Muscle of leg (tissue), 3 donors: ENCODE measurements at regions not wholly inside any gene's neighbourhood (a gene's known extent, or its start where the extent isn't known, plus 50 kb on each side); places are given as distances from the start of the nearest gene placed in this dataset.

Experiments used
- DNase-seq: peaks from one replicate; pipeline ENCODE4 v3.0.0; 2013
- H3K27ac ChIP-seq: one replicate; pipeline ENCODE4 v1.5.1; 2013; ENCODE audit warnings: mild to moderate bottlenecking, low read length, control low read depth
- H3K27me3 ChIP-seq: one replicate; pipeline ENCODE4 v1.6.1; 2013; ENCODE audit warnings: low read length; ENCODE audit not compliant: control insufficient read depth, insufficient read depth
- H3K36me3 ChIP-seq: one replicate; pipeline ENCODE4 v1.6.1; 2013; ENCODE audit warnings: low read length; ENCODE audit not compliant: control insufficient read depth, insufficient read depth
- H3K4me1 ChIP-seq: one replicate; pipeline ENCODE4 v1.6.1; 2013; ENCODE audit warnings: low read length; ENCODE audit not compliant: control insufficient read depth, insufficient read depth
- H3K4me3 ChIP-seq: one replicate; pipeline ENCODE4 v1.5.1; 2013; ENCODE audit warnings: low read length, control low read depth
- H3K9me3 ChIP-seq: replicated peaks from 2 replicates; pipeline ENCODE4 v1.6.1; 2013; ENCODE audit warnings: low read depth, low read length; ENCODE audit not compliant: control insufficient read depth
- WGBS: methylation state at CpG from one replicate; pipeline ENCODE4 v1.1.5; 2013; ENCODE audit warnings: missing lambda C conversion rate; ENCODE audit not compliant: insufficient coverage; 5-methylcytosine and 5-hydroxymethylcytosine counted together

DNA sequence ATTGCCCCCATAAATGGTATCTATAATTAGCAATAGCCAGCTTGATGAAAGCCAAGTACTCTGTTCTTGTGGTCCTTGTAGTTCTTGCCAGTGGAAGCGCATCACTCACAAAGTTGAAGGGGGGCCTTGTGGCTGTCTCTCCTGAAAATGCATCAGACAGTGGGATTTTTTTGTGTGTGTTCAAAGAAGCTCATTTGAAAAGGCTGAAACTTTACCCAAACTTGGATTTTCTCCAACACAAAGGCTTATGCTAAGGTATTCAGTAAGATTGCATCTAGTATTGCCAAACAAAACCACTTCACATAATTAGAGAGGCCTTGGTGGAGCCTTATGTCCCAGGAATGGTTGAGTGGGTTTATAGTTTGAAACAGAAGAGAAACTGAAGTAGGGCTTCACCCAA, 216.7 kb upstream of the TMTC1 start:
- no peak for DNase-seq
- no peak overlapping the region for H3K27ac ChIP-seq
- H3K4me3 ChIP-seq = no peak overlapping the region
- H3K36me3 ChIP-seq = no peaks in the 10 kb centered on the region
- WGBS = no CpG with 5 or more reads among the region's 1 CpG
- H3K4me1 ChIP-seq = no peaks in the 10 kb centered on the region
- no peaks in the 10 kb centered on the region for H3K27me3 ChIP-seq
- no peaks in the 10 kb centered on the region for H3K9me3 ChIP-seq

DNA sequence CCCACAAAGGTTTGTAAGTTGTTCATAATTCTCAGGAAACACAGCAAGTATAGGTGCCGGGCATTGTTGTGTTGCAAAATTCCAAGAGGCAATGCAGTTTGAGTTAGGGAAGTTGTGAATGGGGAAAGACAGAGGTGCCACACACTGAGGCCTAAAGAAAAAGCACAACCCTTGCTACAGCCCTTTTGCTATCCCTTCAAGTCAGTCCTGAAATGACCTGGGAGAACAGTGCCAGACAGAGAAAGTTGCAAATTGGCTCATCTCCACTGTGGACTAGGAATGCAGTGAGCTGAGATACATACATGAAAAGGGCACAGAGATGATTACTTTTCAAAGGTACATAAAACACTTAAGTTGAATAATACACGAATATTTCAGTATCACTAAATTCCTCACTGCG, 213.3 kb upstream of the TMTC1 start:
- Histone ChIP-seq H3K36me3 (no peaks in the 10 kb centered on the region), H3K27me3 (no peaks in the 10 kb centered on the region), H3K4me1 (no peaks in the 10 kb centered on the region), H3K4me3 (no peak overlapping the region), H3K27ac (no peak overlapping the region), H3K9me3 (no peaks in the 10 kb centered on the region)
- no peak for DNase-seq
- no CpG with 5 or more reads among the region's 3 CpGs for WGBS

DNA sequence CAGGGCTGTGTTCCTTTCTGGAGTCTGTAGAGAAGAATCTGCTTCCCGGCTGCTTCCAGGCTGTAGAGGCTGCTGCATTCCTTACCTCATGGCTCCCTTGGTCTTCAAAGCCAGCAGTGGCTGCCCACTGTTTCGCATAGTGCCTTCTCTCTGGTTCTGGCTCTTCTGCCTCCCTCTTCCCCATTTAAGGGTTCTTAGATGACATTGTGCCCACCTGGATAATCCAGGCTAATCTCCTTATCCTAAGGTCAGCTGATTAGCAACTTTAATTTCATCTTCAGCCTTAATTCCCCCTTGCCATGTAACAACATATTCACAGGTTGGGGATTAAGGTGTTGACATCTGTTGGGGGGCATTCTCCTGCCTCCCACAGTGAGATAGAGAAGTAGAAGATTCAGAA, 208.6 kb upstream of the TMTC1 start:
- no peaks in the 10 kb centered on the region for H3K27me3 ChIP-seq
- H3K4me3 ChIP-seq = no peak overlapping the region
- no peak for DNase-seq
- H3K27ac ChIP-seq = no peak overlapping the region
- no peaks in the 10 kb centered on the region for H3K4me1 ChIP-seq
- H3K9me3 ChIP-seq = no peaks in the 10 kb centered on the region
- 96% methylated on average over 2 of the region's 2 CpGs for WGBS
- H3K36me3 ChIP-seq = no peaks in the 10 kb centered on the region

DNA sequence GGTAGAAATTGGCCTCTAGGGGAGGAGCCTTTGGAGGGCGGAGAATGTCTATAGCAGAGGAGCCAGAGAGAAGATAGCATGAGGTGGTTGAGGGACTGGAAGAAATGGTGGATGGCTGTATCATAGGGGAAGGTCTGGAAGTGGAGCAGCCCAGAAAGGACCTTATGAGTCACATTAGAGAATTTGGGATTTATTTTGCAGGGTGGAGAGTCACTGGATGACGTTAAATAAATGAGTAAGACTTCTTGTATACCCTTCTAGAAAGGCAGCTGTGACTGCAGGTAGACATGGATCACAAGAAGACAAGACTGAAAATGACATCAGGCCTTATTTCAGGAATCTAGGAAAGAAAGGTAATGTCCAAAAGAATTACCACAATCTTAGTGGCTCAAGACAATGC, 208.2 kb upstream of the TMTC1 start:
- no peak overlapping the region for H3K4me3 ChIP-seq
- no peak for DNase-seq
- H3K27me3 ChIP-seq = no peaks in the 10 kb centered on the region
- no peaks in the 10 kb centered on the region for H3K36me3 ChIP-seq
- no peak overlapping the region for H3K27ac ChIP-seq
- H3K4me1 ChIP-seq = no peaks in the 10 kb centered on the region
- H3K9me3 ChIP-seq = no peaks in the 10 kb centered on the region
- 69% methylated on average over 1 of the region's 2 CpGs for WGBS

DNA sequence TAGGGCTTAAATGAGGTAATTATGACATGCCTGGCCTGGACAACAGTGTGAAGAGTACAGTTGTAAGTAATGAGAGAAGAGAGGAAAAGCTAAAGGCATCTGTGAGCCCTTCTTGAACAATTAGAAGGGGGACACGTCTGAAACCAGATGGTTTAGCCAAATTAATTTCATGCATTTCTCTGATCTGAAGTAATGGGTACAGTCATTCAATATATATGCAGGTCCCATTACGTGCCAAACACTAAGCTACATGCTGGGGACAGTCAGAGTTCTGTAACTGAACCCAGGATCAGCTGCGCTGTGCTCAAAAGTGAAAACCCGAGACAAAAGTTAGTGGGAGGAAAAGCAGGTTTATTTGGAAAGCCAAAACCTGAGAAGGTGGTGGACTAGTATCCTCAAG, 207.2 kb upstream of the TMTC1 start:
- Histone ChIP-seq H3K27ac (no peak overlapping the region), H3K36me3 (no peaks in the 10 kb centered on the region), H3K9me3 (no peaks in the 10 kb centered on the region), H3K27me3 (no peaks in the 10 kb centered on the region), H3K4me1 (no peaks in the 10 kb centered on the region), H3K4me3 (no peak overlapping the region)
- 84% methylated on average over 3 of the region's 4 CpGs for WGBS
- DNase-seq = peak; percentile 56

DNA sequence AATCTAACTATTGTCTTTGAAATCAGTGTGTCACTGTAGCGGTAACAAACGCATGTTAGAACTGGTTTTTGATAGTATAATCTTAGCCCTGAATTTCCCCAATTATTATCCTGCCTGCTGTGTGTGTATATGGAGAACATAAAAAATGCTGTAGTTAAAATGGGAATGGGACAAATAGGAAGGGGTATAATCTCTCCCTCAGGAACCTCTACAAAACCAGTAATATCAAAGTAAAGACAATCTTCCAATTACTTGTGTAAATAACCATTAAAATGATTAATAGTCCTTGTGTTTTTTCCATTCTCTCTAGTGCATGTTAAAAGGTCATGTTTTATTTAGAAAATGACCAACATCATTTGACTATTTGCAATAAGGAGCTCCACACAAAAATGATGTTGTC, 200.1 kb upstream of the TMTC1 start:
- DNase-seq = no peak
- no CpG with 5 or more reads among the region's 2 CpGs for WGBS
- H3K27me3 ChIP-seq = no peaks in the 10 kb centered on the region

DNA sequence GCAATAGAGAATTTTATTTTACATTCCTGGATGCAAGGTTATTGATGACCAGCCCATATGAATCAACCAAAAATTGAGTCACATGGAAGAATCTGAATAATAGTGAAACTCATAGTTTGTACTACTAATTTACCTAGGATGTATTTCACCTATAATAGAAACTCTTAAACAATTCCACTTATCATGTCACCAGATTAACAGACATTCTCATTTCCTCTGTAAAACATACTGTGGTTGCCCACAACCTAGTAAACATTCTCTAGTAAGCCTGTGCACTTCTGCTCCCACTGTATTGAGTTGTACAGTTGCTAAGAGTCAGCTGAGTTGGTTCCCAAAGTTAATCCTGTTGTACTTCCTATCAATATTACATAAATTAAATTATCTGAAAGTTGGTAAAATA, 196.6 kb upstream of the TMTC1 start:
- no peak overlapping the region for H3K4me3 ChIP-seq
- no peaks in the 10 kb centered on the region for H3K9me3 ChIP-seq
- H3K36me3 ChIP-seq = no peaks in the 10 kb centered on the region
- no peak for DNase-seq
- no peak overlapping the region for H3K27ac ChIP-seq
- H3K4me1 ChIP-seq = no peaks in the 10 kb centered on the region
- H3K27me3 ChIP-seq = no peaks in the 10 kb centered on the region

More for the DNA sequence above, 200.1 kb upstream of the TMTC1 start:
- no peaks in the 10 kb centered on the region for H3K36me3 ChIP-seq
- no peak overlapping the region for H3K4me3 ChIP-seq
- H3K4me1 ChIP-seq = no peaks in the 10 kb centered on the region
- H3K27ac ChIP-seq = no peak overlapping the region
- no peaks in the 10 kb centered on the region for H3K9me3 ChIP-seq

DNA sequence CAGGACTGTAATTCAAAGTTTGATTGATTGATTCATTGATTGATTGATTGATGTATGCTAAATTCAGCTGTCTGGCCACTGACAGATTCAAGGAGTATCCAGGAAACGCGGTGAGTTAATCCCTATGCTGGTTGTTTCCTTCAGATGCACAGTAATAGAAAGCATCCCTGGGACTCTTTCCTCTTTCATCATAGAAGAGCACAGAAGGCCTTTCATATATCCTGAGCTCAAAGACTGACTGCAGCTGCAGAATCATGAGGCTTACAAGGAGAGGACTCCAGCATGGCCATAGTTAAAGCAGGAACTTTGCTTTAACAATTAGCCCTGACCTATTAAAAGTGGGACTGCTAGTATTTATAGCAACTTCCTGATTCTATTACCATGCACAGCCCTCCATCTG, 187.7 kb upstream of the TMTC1 start:
- Histone ChIP-seq H3K27ac (no peak overlapping the region), H3K9me3 (no peaks in the 10 kb centered on the region), H3K4me3 (no peak overlapping the region), H3K27me3 (no peaks in the 10 kb centered on the region), H3K4me1 (no peaks in the 10 kb centered on the region), H3K36me3 (no peaks in the 10 kb centered on the region)
- DNase-seq = no peak
- no CpG with 5 or more reads among the region's 2 CpGs for WGBS

DNA sequence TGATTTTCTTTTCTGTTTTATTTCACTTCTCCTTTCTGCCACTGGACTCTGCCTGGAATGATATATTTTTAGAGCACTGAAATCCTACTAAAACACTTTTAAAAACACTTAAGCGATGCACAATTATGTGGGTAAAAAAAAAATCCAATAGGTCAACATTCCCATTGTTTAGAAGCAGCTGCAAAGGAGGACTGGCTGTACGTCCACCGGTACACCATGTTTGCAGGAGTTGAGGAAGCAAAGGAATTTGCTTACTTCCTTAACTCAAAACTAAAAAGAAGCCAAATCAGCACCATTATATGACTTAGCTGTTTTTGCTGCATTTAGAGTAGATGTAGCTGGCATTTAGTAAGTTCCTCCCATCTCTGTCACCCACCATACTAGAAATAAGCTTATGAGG, 186.8 kb upstream of the TMTC1 start:
- no CpG with 5 or more reads among the region's 3 CpGs for WGBS
- Histone ChIP-seq H3K4me1 (no peaks in the 10 kb centered on the region), H3K27ac (no peak overlapping the region), H3K27me3 (no peaks in the 10 kb centered on the region), H3K36me3 (no peaks in the 10 kb centered on the region), H3K4me3 (no peak overlapping the region), H3K9me3 (no peaks in the 10 kb centered on the region)
- no peak for DNase-seq

DNA sequence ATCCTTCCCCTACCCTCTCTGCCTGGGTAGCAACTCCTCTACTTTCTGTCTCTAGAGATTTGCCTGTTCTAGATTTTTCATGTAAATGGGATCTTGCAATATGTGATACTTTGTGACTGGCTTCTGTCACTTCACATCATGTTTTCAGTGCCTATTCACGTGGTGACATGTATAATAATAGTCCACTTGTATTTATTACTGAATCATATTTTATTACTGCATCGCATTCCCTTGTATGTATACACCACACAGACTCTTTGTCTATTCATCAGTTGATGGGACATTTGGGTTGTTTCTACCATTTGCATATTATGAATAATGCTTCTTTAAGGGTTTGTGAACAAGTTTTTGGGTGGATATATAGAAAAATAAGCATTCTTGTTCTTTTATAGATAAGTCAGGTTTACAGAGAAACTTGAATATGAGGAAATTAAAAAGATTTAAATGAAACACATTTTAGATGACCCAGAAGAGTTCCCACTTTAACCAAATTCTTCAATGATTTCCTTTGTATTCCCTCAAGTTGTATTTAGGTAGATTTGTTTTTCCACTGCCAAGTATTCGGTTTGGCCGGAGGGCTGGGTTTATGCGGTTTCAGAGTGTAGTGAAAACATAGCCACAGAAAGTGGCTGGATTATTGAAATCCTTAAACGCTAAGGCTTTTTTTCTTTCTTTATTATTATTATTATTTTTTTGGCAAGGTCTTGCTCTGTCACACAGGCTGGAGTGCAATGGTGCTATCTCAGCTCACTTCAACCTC, 178.7 kb upstream of the TMTC1 start:
- Histone ChIP-seq H3K27me3 (no peaks in the 10 kb centered on the region), H3K27ac (no peak overlapping the region), H3K4me3 (no peak overlapping the region), H3K4me1 (no peaks in the 10 kb centered on the region), H3K9me3 (no peaks in the 10 kb centered on the region), H3K36me3 (no peaks in the 10 kb centered on the region)
- no peak for DNase-seq
- WGBS = no CpG with 5 or more reads among the region's 6 CpGs

DNA sequence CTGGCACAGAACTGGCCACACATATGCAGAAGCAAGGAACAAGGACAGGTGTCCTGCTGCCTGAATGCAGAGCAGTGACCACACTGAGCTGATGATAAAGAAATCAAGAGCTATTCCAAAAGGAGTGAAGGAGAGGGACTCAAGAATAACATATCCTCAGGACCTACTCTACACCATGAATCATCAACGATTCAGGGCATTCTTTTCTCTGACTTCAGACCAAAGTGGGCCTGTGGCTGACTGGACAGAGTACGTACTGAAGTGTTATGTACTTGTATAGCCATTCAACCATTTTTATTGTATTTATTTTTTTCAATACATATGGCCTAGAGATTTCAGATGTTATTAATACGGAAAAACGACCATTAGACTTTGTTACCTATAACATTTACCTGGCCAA, 177.5 kb upstream of the TMTC1 start:
- Histone ChIP-seq H3K9me3 (no peaks in the 10 kb centered on the region), H3K4me3 (no peak overlapping the region), H3K27ac (no peak overlapping the region), H3K4me1 (no peaks in the 10 kb centered on the region), H3K36me3 (no peaks in the 10 kb centered on the region), H3K27me3 (no peaks in the 10 kb centered on the region)
- DNase-seq = no peak
- no CpG with 5 or more reads among the region's 4 CpGs for WGBS
